ENCODE measurements at regions not wholly inside any gene's neighbourhood (a gene's known extent, or its start where the extent isn't known, plus 50 kb on each side); places are given as distances from the start of the nearest gene placed in this dataset.

DNA sequence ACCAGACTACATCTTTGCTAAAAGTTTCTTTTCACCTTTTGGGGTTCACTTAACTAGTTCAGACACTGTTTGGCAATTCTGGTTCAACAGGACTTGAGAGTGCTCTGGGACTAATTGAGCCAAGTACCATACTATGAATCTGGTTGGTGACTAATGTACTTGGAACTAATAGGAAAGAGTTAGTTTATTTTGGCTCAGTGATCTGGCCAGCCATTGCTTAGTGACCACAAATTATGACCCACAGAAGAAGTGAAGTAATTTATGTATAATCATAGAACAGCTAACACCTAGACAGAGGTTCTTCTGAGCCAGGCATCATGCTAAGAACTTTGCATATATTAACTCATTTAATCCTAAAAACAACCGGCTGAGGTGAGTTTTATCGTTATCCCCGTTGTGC lies 126.5 kb upstream of the JCAD start:
- H3K9me3 ChIP-seq (ENCODE audit: low read depth, low read length, poor library complexity, severe bottlenecking) = no peaks in the 10 kb centered on the region
- H3K27me3 ChIP-seq (replicated peaks; ENCODE audit: insufficient read depth, low read depth, low read length, poor library complexity) = no peaks in the 10 kb centered on the region
- no peaks in the 10 kb centered on the region for H3K4me1 ChIP-seq (ENCODE audit: insufficient read depth, low read length, poor library complexity, severe bottlenecking)
- ChIA-PET POLR2A (ENCODE audit: low non-redundant PET) (no interaction called here), CTCF (no interaction called here)
- H3K4me3 ChIP-seq (ENCODE audit: low read depth, low read length, poor library complexity, severe bottlenecking) = no peak overlapping the region
- intact Hi-C loops (cut with micrococcal nuclease; ENCODE audit: unreplicated experiment) = no loop called here
- no peak overlapping the region for H3K27ac ChIP-seq (ENCODE audit: low read depth, low read length, poor library complexity, severe bottlenecking)
- DNase-seq (ENCODE audit: low spot score) = no peak
- no peaks in the 10 kb centered on the region for H3K36me3 ChIP-seq (ENCODE audit: insufficient read depth, low read length, poor library complexity, severe bottlenecking)
- no TSS peak for BruUV-seq (replicated peaks)
- TF ChIP-seq, protein P1, sequence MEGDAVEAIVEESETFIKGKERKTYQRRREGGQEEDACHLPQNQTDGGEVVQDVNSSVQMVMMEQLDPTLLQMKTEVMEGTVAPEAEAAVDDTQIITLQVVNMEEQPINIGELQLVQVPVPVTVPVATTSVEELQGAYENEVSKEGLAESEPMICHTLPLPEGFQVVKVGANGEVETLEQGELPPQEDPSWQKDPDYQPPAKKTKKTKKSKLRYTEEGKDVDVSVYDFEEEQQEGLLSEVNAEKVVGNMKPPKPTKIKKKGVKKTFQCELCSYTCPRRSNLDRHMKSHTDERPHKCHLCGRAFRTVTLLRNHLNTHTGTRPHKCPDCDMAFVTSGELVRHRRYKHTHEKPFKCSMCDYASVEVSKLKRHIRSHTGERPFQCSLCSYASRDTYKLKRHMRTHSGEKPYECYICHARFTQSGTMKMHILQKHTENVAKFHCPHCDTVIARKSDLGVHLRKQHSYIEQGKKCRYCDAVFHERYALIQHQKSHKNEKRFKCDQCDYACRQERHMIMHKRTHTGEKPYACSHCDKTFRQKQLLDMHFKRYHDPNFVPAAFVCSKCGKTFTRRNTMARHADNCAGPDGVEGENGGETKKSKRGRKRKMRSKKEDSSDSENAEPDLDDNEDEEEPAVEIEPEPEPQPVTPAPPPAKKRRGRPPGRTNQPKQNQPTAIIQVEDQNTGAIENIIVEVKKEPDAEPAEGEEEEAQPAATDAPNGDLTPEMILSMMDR (conservative IDR thresholded peaks at IDR 0.05; ENCODE audit: low read depth, low read length) = no peak
- no peak for TF ChIP-seq EZH2 (IDR thresholded peaks at IDR 0.05; ENCODE audit: borderline replicate concordance, low read depth, low read length, poor library complexity, severe bottlenecking)

DNA sequence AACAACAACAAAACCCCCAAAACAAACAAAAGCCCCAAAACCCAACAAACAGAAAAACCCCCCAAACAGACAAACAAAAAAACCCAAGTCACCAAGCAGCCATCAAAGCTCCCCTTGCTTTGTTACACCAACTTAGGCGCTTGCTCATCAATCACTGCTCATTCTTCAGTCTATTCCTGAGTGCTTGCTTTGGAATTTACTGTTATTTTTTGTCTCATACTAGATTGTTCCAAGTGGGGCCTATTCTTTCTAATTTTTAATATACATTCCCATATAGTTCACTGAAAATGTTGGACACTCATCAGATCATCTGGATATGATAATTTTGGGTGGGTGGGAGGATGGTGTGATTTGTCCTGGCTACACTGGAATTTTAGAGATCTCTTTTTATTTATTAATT lies 126.0 kb upstream of the JCAD start:
- TF ChIP-seq, protein P1 (conservative IDR thresholded peaks at IDR 0.05; ENCODE audit: low read depth, low read length) = no peak
- TF ChIP-seq EZH2 (IDR thresholded peaks at IDR 0.05; ENCODE audit: borderline replicate concordance, low read depth, low read length, poor library complexity, severe bottlenecking) = no peak
- ChIA-PET CTCF (no interaction called here), POLR2A (ENCODE audit: low non-redundant PET) (no interaction called here)
- intact Hi-C loops (cut with micrococcal nuclease; ENCODE audit: unreplicated experiment) = no loop called here
- H3K4me1 ChIP-seq (ENCODE audit: insufficient read depth, low read length, poor library complexity, severe bottlenecking) = no peaks in the 10 kb centered on the region
- H3K27me3 ChIP-seq (replicated peaks; ENCODE audit: insufficient read depth, low read depth, low read length, poor library complexity) = no peaks in the 10 kb centered on the region
- no peaks in the 10 kb centered on the region for H3K36me3 ChIP-seq (ENCODE audit: insufficient read depth, low read length, poor library complexity, severe bottlenecking)
- H3K4me3 ChIP-seq (ENCODE audit: low read depth, low read length, poor library complexity, severe bottlenecking) = no peak overlapping the region
- no peaks in the 10 kb centered on the region for H3K9me3 ChIP-seq (ENCODE audit: low read depth, low read length, poor library complexity, severe bottlenecking)
- BruUV-seq (replicated peaks) = no TSS peak
- H3K27ac ChIP-seq (ENCODE audit: low read depth, low read length, poor library complexity, severe bottlenecking) = no peak overlapping the region
- DNase-seq (ENCODE audit: low spot score) = no peak

DNA sequence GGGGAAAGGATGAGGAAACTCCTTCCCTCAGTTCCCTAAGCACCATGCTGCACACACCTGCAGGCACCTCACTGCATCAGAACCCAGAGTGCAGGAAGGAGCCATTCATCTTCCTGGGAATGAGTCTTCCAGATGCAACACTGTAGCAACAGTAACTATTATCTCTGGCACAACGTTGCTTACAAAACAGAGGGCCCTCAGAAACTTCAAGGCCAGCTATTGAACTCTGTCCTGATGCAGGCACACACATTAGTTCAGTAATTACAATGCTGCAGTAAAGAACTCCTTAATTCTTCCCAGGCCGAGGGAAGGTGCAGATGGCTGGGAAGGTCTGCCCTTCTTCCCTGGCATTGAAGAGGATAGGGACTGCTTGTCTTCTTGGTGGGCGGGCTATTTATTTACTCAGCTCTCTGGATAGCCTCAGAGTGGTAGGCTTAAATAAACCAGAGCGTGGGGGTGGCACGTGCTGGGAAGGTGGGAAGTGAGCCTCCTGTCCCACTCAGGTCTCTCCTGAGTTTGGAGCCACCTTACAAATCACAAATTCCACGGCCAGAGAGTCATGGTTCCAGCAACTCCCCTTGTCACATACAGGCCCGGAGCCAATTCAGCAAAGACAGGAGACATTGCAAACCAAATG lies 125.1 kb upstream of the JCAD start:
- ChIA-PET POLR2A (ENCODE audit: low non-redundant PET) (no interaction called here), CTCF (no interaction called here)
- TF ChIP-seq, protein P1 (conservative IDR thresholded peaks at IDR 0.05; ENCODE audit: low read depth, low read length) = no peak
- no peak for TF ChIP-seq EZH2 (IDR thresholded peaks at IDR 0.05; ENCODE audit: borderline replicate concordance, low read depth, low read length, poor library complexity, severe bottlenecking)

More for the DNA sequence above, 125.1 kb upstream of the JCAD start:
- Histone ChIP-seq H3K4me3 (ENCODE audit: low read depth, low read length, poor library complexity, severe bottlenecking) (no peak overlapping the region), H3K9me3 (ENCODE audit: low read depth, low read length, poor library complexity, severe bottlenecking) (no peaks in the 10 kb centered on the region), H3K27ac (ENCODE audit: low read depth, low read length, poor library complexity, severe bottlenecking) (no peak overlapping the region), H3K4me1 (ENCODE audit: insufficient read depth, low read length, poor library complexity, severe bottlenecking) (no peaks in the 10 kb centered on the region), H3K27me3 (replicated peaks; ENCODE audit: insufficient read depth, low read depth, low read length, poor library complexity) (no peaks in the 10 kb centered on the region), H3K36me3 (ENCODE audit: insufficient read depth, low read length, poor library complexity, severe bottlenecking) (no peaks in the 10 kb centered on the region)
- no peak for DNase-seq (ENCODE audit: low spot score)
- BruUV-seq (replicated peaks) = no TSS peak
- intact Hi-C loops (cut with micrococcal nuclease; ENCODE audit: unreplicated experiment) = no loop called here

Measured in A673 (cell line).